SH-SY5Y (cell line): ENCODE measurements at regions not wholly inside any gene's neighbourhood (a gene's known extent, or its start where the extent isn't known, plus 50 kb on each side); places are given as distances from the start of the nearest gene placed in this dataset.

ENCODE experiments used
- GATA2 ChIP-seq: IDR thresholded peaks from 2 replicates; pipeline ENCODE4 v1.6.1; 2011; ENCODE audit warnings: mild to moderate bottlenecking, low read depth, low read length
- GATA3 ChIP-seq: IDR thresholded peaks from 2 replicates; pipeline ENCODE4 v1.6.1; 2011; ENCODE audit warnings: low read depth, mild to moderate bottlenecking, low read length, moderate library complexity

DNA sequence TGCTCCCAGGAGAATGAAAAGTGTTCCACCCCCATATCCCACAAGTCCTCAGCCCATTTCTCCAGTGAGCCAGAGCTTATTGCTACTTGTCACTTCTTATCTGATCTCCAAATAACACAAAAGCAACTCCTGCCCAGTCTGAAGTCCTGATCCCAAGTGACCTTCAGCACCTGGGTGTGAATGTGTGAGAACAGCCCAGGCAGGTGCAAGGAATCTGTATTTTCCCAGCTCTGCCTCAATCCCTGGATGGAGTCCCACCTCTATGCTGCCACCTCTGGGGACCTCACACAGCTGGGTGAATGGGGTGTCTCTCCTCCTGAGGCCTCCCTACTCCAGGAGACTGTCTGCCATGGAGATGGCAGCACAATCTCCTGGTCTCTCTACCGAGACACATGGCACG, 402.4 kb upstream of the PROX1 start:
- TF ChIP-seq GATA2, result no peak
- no peak for TF ChIP-seq GATA3
